Suppressor macrophage treated with lipopolysaccharide for 1 hour (primary cell): ENCODE measurements at regions not wholly inside any gene's neighbourhood (a gene's known extent, or its start where the extent isn't known, plus 50 kb on each side); places are given as distances from the start of the nearest gene placed in this dataset.
"Not testable (repeated sequence)": the region's sequence is repeated elsewhere in the genome, so short reads cannot be mapped to it uniquely, and the experiment has no call there.

ENCODE experiments used
- DNase-seq, 3 donors: peaks; one replicate each; pipeline ENCODE4 v3.0.0-alpha.2; 2020 to 2022

DNA sequence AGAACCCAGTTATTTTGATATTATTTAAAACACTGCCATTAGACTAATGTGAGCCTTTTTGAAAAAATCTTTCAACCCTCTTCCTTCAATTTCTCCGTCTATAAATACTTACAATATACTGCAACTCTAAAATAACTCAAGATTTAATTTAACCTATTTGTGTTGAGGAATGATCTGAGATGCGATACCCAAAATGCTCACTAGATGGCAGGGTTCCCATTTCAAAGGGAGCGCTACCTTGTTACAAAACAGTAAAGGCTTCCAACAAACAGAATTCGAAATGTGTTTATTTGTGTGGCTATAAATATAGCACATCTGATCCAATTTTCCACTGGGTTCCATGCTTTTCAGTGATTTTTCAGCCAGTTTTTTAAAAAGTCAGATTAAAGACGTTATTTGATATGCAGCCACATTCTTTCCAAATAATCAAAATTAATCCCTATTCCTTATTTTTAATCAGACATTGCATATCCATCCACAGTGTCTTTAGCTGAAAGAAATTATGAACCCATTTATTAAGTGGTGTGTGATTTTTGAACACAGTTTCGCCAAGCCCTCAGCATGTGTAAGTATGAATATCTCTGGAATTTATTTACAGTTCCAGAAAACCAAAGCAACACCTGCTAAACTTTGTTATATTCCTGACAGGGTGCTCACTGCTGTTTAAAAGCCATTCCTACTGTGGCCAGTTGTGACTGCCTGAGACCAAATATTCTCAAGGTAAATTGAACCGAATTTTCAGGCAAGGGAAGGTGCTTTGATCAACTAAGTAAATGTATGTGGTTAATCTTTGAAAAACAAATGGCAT, 668.0 kb upstream of the LCORL start:
- DNase-seq: peak; percentile 51 to 56 (median 51)

- not testable (repeated sequence) for DNase-seq
Measured at GRCh38 chr4:18688351-18688750, 666.8 kb upstream of the LCORL start.

DNA sequence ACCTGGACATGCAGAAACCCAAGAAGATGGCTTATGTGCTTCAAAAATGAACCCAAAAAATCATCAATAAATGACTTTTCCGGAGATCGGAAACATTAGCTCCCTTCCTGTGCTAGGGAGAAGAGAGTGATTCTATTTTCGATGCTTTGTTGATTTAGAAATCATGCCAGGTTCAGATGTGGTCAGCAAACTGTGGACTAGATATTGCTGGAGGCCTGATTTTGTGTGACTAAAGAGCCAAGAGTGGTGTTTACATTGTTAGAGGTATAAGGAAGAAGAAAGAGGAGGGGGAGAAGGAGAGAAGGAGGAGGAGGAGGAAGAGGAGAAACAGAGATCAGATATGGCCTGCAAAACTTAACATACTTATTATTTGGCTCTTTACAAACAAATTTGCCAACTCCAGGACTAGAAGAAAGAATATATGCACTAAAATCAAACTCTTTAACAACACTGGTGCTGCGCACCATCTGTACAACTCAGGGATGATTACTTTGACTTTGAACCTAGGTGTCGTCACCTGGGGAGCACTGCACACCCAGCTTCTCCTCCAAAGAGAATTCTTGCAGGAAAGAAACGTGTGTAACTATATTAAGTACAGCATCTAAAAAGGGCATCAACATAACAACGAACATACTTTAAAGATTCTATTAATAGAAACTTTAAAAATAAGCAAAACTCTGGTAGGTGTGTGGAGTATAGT, 664.9 kb upstream of the LCORL start:
- DNase-seq: no peak

- no peak for DNase-seq
Measured at GRCh38 chr4:18684932-18685331, 663.4 kb upstream of the LCORL start.

DNA sequence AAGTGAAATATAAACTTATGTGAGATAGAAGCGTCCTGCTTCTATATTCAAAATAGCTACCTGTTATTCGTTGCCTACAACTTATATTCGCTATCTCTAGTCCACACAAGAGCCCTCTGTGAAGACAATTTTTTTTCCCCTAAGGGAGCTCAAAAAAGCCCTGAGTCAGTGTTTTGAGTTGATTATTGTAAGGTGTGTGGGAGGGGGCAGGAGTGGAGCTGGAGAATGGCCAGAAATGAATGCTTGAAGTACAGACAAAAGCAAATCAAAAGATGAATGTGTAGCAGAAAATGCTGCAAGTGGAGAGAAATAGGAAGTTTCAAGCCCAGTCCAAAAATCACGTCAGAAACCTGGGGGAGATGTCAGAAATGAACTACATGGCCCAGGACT, 655.0 kb upstream of the LCORL start:
- no peak for DNase-seq

DNA sequence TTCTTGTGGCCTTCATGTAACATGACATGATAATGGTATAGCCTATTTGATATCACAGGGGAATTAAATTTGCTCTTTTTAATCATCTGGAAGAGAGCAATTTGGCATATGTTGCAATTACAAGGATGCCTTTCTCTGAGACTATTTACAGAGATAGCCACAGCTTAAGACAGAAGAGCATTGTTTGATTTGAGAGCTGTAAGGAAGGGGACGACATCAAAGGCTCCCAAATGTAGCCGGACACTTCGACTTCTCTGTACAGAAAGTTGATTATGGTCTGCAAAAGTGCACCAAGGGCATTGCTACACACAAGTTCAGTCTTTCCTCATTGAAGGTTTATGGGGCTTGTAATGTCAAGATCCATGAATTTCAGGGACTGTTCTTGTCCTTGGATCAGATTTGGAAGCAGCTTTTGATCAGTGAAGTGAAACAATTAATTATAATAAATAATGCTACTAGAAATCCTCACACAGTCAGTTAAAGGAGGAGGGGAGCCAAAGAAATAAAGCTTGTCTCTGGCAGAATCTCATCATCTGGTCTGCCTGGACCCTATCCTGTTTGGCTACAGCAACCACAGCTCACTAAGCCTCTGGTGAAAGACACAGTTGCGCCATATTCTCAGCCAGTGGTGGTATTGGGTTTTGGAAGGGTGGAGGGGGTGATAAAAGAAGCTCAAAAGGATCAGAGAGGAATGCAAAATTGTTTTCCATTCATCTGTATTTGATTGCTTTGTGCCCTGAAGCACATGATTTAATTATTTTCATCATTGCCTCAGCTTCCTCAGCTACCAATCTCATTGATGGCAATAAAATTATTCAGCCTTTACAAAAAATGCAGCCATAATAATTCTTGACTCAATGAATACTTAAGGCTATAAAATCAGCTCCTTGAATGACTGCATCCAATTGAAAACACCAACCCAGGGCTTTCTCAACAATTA, 654.3 kb upstream of the LCORL start:
- no peak for DNase-seq

- DNase-seq: no peak
Measured at GRCh38 chr4:18670034-18670433, 648.5 kb upstream of the LCORL start.

GRCh38 chr4:18669390-18669789, 647.8 kb upstream of the LCORL start:
- peak in 1 of 3 donors; percentile 1 for DNase-seq

GRCh38 chr4:18666322-18666721, 644.8 kb upstream of the LCORL start:
- no peak for DNase-seq

GRCh38 chr4:18664171-18664570, 642.6 kb upstream of the LCORL start:
- DNase-seq: no peak

DNA sequence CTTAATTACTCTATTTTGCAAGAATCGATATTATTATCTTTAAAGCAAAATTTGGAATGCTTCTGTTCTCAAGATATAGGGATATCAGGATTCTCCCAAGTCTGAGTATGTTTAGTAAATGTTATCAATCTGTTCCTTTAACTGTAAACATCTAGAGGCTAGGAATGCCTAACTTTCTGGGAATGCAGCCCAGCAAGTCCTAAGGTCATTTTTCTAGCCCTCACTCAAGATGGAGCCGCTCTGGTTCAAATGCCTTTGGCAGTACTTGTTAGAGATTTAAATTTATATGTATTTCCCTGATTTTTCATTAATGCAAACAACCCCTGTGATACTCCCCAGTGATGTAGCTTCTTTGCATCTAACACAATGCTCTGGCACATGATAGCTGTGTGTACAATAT, 623.8 kb upstream of the LCORL start:
- no peak for DNase-seq

GRCh38 chr4:18641334-18641733, 619.8 kb upstream of the LCORL start:
- no peak for DNase-seq

GRCh38 chr4:18638031-18638430, 616.5 kb upstream of the LCORL start:
- no peak for DNase-seq

- no peak for DNase-seq
Measured at GRCh38 chr4:18636001-18636585, 614.5 kb upstream of the LCORL start.

DNA sequence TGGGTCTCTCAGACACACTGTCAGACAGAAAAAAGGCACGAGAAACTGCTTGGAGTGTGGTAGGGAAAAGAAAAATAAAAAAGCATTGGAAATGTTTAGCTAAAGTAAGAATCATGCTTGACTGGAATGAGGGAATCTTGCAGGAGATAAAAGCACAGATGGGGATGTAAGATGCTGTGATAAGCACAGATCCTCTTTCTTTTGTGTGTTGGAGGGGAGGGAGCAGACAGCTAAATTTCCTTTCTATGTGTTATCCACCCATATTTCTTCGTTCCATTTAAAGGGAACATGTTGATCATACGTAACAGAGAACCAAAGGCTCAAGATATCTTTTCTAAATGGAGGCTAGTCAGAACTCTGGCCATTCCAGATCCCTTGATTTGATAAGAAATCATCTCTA, 614.0 kb upstream of the LCORL start:
- DNase-seq: no peak

DNA sequence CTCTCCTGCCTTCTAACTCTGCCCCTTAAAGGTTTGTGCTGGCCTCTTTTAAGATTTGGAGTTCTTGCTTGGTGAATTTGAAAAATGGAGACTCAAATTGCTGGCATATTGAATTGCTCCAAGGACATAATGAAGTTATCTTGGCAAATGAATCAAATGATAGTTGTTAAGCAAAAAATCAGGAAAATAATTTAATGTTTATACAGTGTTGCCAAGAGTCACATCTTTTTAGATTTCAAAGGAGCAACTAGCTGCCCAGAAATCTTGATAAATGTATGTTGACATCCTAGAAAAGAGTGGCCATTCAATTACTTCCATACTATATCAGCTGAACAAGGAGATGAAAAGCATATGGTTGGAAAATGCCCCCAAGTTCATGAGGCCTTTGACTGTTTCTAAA, 610.0 kb upstream of the LCORL start:
- DNase-seq: no peak

GRCh38 chr4:18630218-18631110, 608.9 kb upstream of the LCORL start:
- DNase-seq: no peak

GRCh38 chr4:18627447-18628005, 606.0 kb upstream of the LCORL start:
- DNase-seq: no peak

- DNase-seq: no peak
Measured at GRCh38 chr4:18626996-18627395, 605.4 kb upstream of the LCORL start.

DNA sequence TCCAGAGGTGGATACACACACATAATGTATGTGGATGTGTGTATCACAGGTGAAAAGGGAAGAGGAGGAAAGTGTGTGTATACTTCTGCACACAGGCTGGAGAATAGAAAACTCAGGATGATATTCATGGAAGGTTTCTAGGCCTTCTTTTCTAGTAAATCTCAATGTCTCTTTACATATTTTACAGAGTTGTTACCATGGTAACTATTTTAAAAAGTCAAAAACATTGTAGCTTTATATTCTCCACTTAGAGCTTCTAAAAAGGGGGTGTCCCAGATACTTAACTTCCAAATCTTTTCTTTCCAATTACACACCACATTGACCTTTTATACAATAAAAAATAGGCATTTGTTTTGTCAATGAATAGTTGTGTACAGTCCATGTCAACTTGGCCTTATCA, 604.8 kb upstream of the LCORL start:
- DNase-seq: no peak

DNA sequence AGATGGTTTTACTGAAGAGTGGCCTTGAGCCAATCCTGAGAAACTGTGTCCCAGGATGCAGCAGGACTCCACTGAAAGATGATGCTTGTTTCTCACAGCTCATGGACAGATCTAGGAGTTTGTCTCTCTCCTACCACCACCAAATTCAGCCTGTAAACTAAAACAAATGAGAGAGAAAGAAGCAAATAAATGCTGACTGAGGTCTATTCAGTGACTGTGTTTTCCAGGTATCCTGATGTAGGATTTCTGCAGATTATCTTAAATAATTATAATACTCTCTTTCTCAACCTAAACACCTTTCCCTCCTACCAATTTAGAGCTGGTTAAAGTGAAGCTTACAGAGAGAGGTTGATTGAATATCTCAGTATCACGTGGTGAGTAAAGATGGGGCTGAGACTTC, 599.6 kb upstream of the LCORL start:
- no peak for DNase-seq

DNA sequence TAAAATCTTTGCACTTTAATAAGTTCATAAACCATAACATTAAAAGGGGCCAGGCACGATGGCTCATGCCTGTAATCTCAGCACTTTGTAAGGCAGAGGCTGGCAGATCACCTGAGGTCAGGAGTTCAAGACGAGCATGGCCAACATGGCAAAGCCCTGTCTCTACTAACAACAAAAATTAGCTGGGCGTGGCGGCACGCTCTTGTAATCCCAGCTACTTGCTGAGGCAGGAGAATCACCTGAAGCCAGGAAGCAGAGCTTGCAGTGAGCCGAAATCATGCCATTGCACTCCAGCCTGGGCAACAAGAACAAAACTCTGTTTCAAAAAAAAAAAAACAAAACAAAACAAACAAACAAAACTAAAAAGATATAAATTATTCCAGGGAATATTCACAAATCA, 595.2 kb upstream of the LCORL start:
- DNase-seq: no peak
